K562 (cell line): ENCODE measurements at regions not wholly inside any gene's neighbourhood (a gene's known extent, or its start where the extent isn't known, plus 50 kb on each side); places are given as distances from the start of the nearest gene placed in this dataset.

Source experiments
- ATAC-seq: fragments of 200-7000 bp; cut with Tn5 transposase; 3 replicates; pipeline ENCODE4 v1.9.1; 2020; ENCODE audit warnings: moderate library complexity
- BruUV-seq: library from RNA; stranded (reverse); fragments of 400-500 nt; replicated peaks from 2 replicates; lab custom pipeline; 2021; lab: Mats Ljungman, UMichigan
- CTCF ChIA-PET: fragments of 300-600 bp; formaldehyde crosslinking; extraction: SDS; loops from one replicate; lab custom pipeline; 2021; ENCODE audit warnings: low intra/inter-chr PET ratio; lab: Yijun Ruan, JAX
- POLR2A ChIA-PET: fragments of 300-600, 350-650 bp; sonication (Branson Sonifier 250); formaldehyde crosslinking; extraction: SDS; loops from one replicate; lab custom pipeline; 2021; ENCODE audit warnings: antibody characterized with exemption, inconsistent platforms; lab: Yijun Ruan, JAX
- DNase-seq, 4 experiments: peaks; one replicate each; pipeline versions ENCODE4 v3.0.0 to v3.0.0-alpha.2; 2011 to 2018; ENCODE audit warnings: low spot score in 3 of 4, mixed read lengths in 3 of 4; ENCODE audit errors: extremely low read depth in 1 of 4
- FAIRE-seq: peaks from 2 replicates; lab custom pipeline; 2011; peaks lifted over from hg19 to GRCh38; lab: Jason Lieb, UNC
- H2AFZ ChIP-seq: 2 replicates; pipeline ENCODE4 v1.6.0; 2011; ENCODE audit warnings: low read depth, low read length, control low read depth, inconsistent platforms
- H3K27ac ChIP-seq: fragments of 200-600 bp; 3 replicates; pipeline ENCODE4 v1.8.0; 2011; ENCODE audit warnings: low read depth, mild to moderate bottlenecking, control low read depth, inconsistent platforms, low read length, moderate library complexity, mixed read lengths; ENCODE audit errors: extremely low read depth
- H3K27me3 ChIP-seq, 2 experiments: fragments of 300-600 bp in 1 of 2; 2 replicates in 1 of 2; 3 replicates in 1 of 2; pipeline versions ENCODE4 v1.6.0 to v1.8.0; 2011; ENCODE audit warnings: inconsistent platforms in 2 of 2, low read length in 2 of 2, mild to moderate bottlenecking in 1 of 2, mixed read lengths in 1 of 2, moderate library complexity in 1 of 2; ENCODE audit not compliant: control insufficient read depth in 2 of 2, insufficient read depth in 2 of 2
- H3K36me3 ChIP-seq: fragments of 300-600 bp; 3 replicates; pipeline ENCODE4 v1.8.0; 2011; ENCODE audit warnings: mild to moderate bottlenecking, low read length, inconsistent platforms; ENCODE audit not compliant: control insufficient read depth, insufficient read depth
- H3K4me1 ChIP-seq, 2 experiments: fragments of 200-600 bp in 1 of 2; replicated peaks in 1 of 2; 2 replicates in 1 of 2; 3 replicates in 1 of 2; pipeline versions ENCODE4 v1.5.1 to v1.8.0; 2011; ENCODE audit warnings: inconsistent platforms in 2 of 2, low read length in 2 of 2, mild to moderate bottlenecking in 1 of 2, mixed read lengths in 1 of 2, moderate library complexity in 1 of 2; ENCODE audit not compliant: control insufficient read depth in 2 of 2, insufficient read depth in 2 of 2
- H3K4me2 ChIP-seq: 2 replicates; pipeline ENCODE4 v1.6.1; 2011; ENCODE audit warnings: low read length, control low read depth, inconsistent platforms, mixed read lengths; ENCODE audit not compliant: insufficient read depth
- H3K4me3 ChIP-seq: fragments of 200-600 bp; sonication (generic), shearing (Covaris generic); 2 replicates; pipeline ENCODE4 v1.5.1; 2016; ENCODE audit warnings: control low read depth, inconsistent platforms
- H3K79me2 ChIP-seq: fragments of 200-600 bp; 3 replicates; pipeline ENCODE4 v1.8.0; 2011; ENCODE audit warnings: low read length, inconsistent platforms; ENCODE audit not compliant: control insufficient read depth, insufficient read depth
- H3K9ac ChIP-seq, 2 experiments: 2 replicates each; pipeline versions ENCODE4 v1.6.0 to v1.6.1; 2011; ENCODE audit warnings: low read depth in 2 of 2, low read length in 2 of 2, control low read depth in 1 of 2, inconsistent platforms in 1 of 2, mild to moderate bottlenecking in 1 of 2, mixed read lengths in 1 of 2; ENCODE audit not compliant: insufficient read depth in 1 of 2
- H3K9me1 ChIP-seq: one replicate; pipeline ENCODE4 v1.6.0; 2011; ENCODE audit warnings: inconsistent platforms, mild to moderate bottlenecking, low read length, moderate library complexity; ENCODE audit not compliant: control insufficient read depth, insufficient read depth
- H3K9me3 ChIP-seq: replicated peaks from 2 replicates; pipeline ENCODE4 v1.5.1; 2011; ENCODE audit warnings: low read depth, low read length, inconsistent platforms; ENCODE audit not compliant: control insufficient read depth, insufficient read depth
- H4K20me1 ChIP-seq: replicated peaks from 2 replicates; pipeline ENCODE4 v1.6.1; 2011; ENCODE audit warnings: low read length, inconsistent platforms, mixed read lengths; ENCODE audit not compliant: control insufficient read depth, insufficient read depth
- CHCHD3 ChIP-seq: fragments of 250-450 bp; sonication (Bioruptor Pico); IDR thresholded peaks from 2 replicates; pipeline ENCODE4 v2.1.2; 2022; ENCODE audit warnings: mild to moderate bottlenecking
- CSDE1 ChIP-seq, 2 experiments: fragments of 450-650 bp; IDR thresholded peaks; 2 replicates each; pipeline ENCODE4 v1.6.1; 2016; ENCODE audit warnings: mild to moderate bottlenecking in 1 of 2
- L3MBTL2 ChIP-seq: fragments of 450-650 bp; IDR thresholded peaks from 2 replicates; pipeline ENCODE4 v1.6.1; 2016; ENCODE audit warnings: mild to moderate bottlenecking, moderate library complexity
- MCM2 ChIP-seq: fragments of 450-650 bp; IDR thresholded peaks from 2 replicates; pipeline ENCODE4 v1.6.1; 2017; ENCODE audit warnings: low read depth, mild to moderate bottlenecking
- NCOA1 ChIP-seq: fragments of 450-650 bp; IDR thresholded peaks from 2 replicates; pipeline ENCODE4 v1.6.1; 2016; ENCODE audit warnings: low read depth
- POLR2H ChIP-seq: IDR thresholded peaks from 2 replicates; pipeline ENCODE4 v1.6.1; 2016; ENCODE audit warnings: missing genetic modification characterization, low read depth, mild to moderate bottlenecking, control low read depth, missing compliant biosample characterization, moderate library complexity
- PURB ChIP-seq: sonication (generic); formaldehyde crosslinking; IDR thresholded peaks from 2 replicates; pipeline ENCODE4 v1.9.0; 2021; ENCODE audit warnings: low read depth, mild to moderate bottlenecking, missing genetic modification reagents
- RUNX1 ChIP-seq: sonication (generic); IDR thresholded peaks from 2 replicates; pipeline ENCODE4 v1.6.1; 2016; ENCODE audit warnings: antibody characterized with exemption, low read depth
- ZNF217 ChIP-seq: sonication (generic); formaldehyde crosslinking; IDR thresholded peaks from 2 replicates; pipeline ENCODE4 v1.8.0; 2022; ENCODE audit warnings: mild to moderate bottlenecking, missing genetic modification reagents
- ZNF699 ChIP-seq: fragments of 250-450 bp; sonication (Bioruptor Pico); IDR thresholded peaks from 2 replicates; pipeline ENCODE4 v1.8.0; 2021; ENCODE audit warnings: mild to moderate bottlenecking, moderate library complexity; ENCODE audit not compliant: insufficient replicate concordance
- ZNF764 ChIP-seq: fragments of 250-450 bp; sonication (Bioruptor Pico); IDR thresholded peaks from 2 replicates; pipeline ENCODE4 v1.4.0; 2020; ENCODE audit warnings: low read depth, mild to moderate bottlenecking, moderate library complexity
- ZSCAN29 ChIP-seq: fragments of 450-650 bp; IDR thresholded peaks from 2 replicates; pipeline ENCODE4 v1.6.1; 2017
- WGBS: fragments of 100-300 bp; shearing (Covaris generic); methylation state at CpG from one replicate; pipeline ENCODE4 v1.1.6; 2016; ENCODE audit warnings: low coverage, mixed read lengths; ENCODE audit not compliant: insufficient coverage; ENCODE audit errors: missing lambda C conversion rate; 5-methylcytosine and 5-hydroxymethylcytosine counted together
- in situ Hi-C: fragments of 300-500 bp; cut with MboI; formaldehyde crosslinking; loops from 4 replicates; pipeline ENCODE4 v1.15.0; 2018; ENCODE audit warnings: inconsistent platforms, mixed read lengths
- intact Hi-C: fragments of 100-400 bp; cut with micrococcal nuclease; formaldehyde crosslinking; loops from 2 replicates; pipeline ENCODE4 v1.14.2; 2022
- TF ChIP-seq, protein P1 (sequence below): sonication (generic); formaldehyde crosslinking; IDR thresholded peaks from 2 replicates; pipeline ENCODE4 v1.8.0; 2022; ENCODE audit warnings: mild to moderate bottlenecking, missing genetic modification reagents
- TF ChIP-seq, protein P2 (sequence below): fragments of 250-450 bp; sonication (Bioruptor Pico); IDR thresholded peaks from 2 replicates; pipeline ENCODE4 v1.5.0; 2020; ENCODE audit warnings: mild to moderate bottlenecking
- TF ChIP-seq, protein P3 (sequence below): fragments of 450-650 bp; IDR thresholded peaks from 2 replicates; pipeline ENCODE4 v1.6.1; 2017; ENCODE audit warnings: mild to moderate bottlenecking, moderate library complexity

DNA sequence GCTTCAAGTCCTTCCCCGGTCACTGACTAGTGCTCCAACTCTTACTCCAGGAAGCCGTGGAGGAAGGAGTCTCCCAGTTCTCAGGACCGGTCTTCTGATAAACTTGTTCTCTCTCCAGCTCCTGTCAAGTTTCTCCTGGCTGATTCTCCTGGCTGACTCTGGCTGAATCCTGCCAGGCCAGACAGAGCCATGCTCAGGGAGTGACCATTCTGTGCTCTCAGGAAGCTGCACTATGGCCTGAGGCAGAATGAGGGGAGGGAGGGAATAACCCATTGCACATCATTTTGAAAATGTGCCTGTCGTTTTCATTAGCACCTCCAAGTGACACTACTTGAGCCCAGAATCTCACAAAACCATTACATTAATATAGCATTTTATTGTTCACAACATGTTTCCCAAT lies 80.8 kb downstream of the IFNG start:
- in situ Hi-C loops = no loop called here
- 0% methylated on average over 4 of the region's 4 CpGs for WGBS
- CTCF ChIA-PET = no interaction called here
- Histone ChIP-seq H3K27me3 (no peaks in the 10 kb centered on the region), H3K9ac (no peak overlapping the region), H2AFZ (no peak overlapping the region), H3K27ac (no peak overlapping the region), H3K9me3 (no peaks in the 10 kb centered on the region), H3K36me3 (no peaks in the 10 kb centered on the region)
- no peak for ATAC-seq
- intact Hi-C loops = no loop called here
- POLR2A ChIA-PET = interaction anchor here (2.3 kb wide), 1 partner anchor 8 kb away, joined by 7 read pairs; no protein-coding TSS in a partner anchor
- TF ChIP-seq NCOA1 = no peak
- TF ChIP-seq ZNF764 (CRISPR knock-in tag) = no peak
- TF ChIP-seq, all 486 proteins: peak for 0
- H3K4me1 ChIP-seq = no peaks in the 10 kb centered on the region
- DNase-seq (no peak), FAIRE-seq (no peak)
- H4K20me1 ChIP-seq = no peaks in the 10 kb centered on the region
- BruUV-seq = no TSS peak
- H3K4me3 ChIP-seq = no peak overlapping the region
- H3K9me1 ChIP-seq = no peaks in the 10 kb centered on the region
- no peaks in the 10 kb centered on the region for H3K79me2 ChIP-seq
- H3K4me2 ChIP-seq = no peak overlapping the region

DNA sequence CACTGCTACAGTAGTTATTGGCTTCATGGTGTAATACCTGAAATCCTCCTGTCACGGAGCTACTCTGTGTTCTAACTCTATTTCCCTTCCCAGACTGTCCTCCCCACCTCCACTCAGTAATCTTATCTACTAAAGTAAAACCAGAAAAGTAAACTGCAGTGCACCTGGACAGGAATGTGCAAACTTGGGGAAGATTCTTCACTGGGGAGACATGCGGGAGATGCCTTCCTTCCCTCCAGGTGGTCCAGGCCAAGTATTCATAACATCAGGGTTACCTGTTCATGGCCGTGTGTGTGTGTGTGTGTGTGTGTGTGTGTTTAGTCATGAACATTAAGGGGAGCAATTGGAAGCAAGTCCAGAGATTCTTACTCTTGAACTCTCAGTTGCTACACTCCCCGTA lies 84.1 kb downstream of the IFNG start:
- Histone ChIP-seq H3K79me2 (no peaks in the 10 kb centered on the region), H3K4me3 (no peak overlapping the region), H3K4me1 (no peaks in the 10 kb centered on the region), H3K36me3 (no peaks in the 10 kb centered on the region), H3K27ac (no peak overlapping the region), H3K9me1 (no peaks in the 10 kb centered on the region), H2AFZ (no peak overlapping the region), H3K27me3 (no peaks in the 10 kb centered on the region), H3K4me2 (no peak overlapping the region), H4K20me1 (no peaks in the 10 kb centered on the region), H3K9ac (no peak overlapping the region), H3K9me3 (no peaks in the 10 kb centered on the region)
- 0% methylated on average over 4 of the region's 4 CpGs for WGBS
- ChIA-PET POLR2A (no interaction called here), CTCF (no interaction called here)
- FAIRE-seq = no peak
- in situ Hi-C loops (no loop called here), intact Hi-C loops (no loop called here)
- no peak for ATAC-seq
- BruUV-seq = no TSS peak
- no peak for DNase-seq
- no peak for TF ChIP-seq ZNF217 (CRISPR knock-in tag)
- TF ChIP-seq MCM2 = no peak
- TF ChIP-seq, protein P1, sequence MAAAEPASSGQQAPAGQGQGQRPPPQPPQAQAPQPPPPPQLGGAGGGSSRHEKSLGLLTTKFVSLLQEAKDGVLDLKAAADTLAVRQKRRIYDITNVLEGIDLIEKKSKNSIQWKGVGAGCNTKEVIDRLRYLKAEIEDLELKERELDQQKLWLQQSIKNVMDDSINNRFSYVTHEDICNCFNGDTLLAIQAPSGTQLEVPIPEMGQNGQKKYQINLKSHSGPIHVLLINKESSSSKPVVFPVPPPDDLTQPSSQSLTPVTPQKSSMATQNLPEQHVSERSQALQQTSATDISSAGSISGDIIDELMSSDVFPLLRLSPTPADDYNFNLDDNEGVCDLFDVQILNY = no peak
- TF ChIP-seq, protein P2, sequence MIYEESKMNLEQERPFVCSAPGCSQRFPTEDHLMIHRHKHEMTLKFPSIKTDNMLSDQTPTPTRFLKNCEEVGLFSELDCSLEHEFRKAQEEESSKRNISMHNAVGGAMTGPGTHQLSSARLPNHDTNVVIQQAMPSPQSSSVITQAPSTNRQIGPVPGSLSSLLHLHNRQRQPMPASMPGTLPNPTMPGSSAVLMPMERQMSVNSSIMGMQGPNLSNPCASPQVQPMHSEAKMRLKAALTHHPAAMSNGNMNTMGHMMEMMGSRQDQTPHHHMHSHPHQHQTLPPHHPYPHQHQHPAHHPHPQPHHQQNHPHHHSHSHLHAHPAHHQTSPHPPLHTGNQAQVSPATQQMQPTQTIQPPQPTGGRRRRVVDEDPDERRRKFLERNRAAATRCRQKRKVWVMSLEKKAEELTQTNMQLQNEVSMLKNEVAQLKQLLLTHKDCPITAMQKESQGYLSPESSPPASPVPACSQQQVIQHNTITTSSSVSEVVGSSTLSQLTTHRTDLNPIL (CRISPR knock-in tag) = no peak
- no peak for TF ChIP-seq ZNF699
- TF ChIP-seq ZNF764 (CRISPR knock-in tag) = no peak
- no peak for TF ChIP-seq ZSCAN29
- TF ChIP-seq PURB (CRISPR knock-in tag) = no peak
- no peak for TF ChIP-seq CHCHD3 (CRISPR knock-in tag)
- TF ChIP-seq, protein P3, sequence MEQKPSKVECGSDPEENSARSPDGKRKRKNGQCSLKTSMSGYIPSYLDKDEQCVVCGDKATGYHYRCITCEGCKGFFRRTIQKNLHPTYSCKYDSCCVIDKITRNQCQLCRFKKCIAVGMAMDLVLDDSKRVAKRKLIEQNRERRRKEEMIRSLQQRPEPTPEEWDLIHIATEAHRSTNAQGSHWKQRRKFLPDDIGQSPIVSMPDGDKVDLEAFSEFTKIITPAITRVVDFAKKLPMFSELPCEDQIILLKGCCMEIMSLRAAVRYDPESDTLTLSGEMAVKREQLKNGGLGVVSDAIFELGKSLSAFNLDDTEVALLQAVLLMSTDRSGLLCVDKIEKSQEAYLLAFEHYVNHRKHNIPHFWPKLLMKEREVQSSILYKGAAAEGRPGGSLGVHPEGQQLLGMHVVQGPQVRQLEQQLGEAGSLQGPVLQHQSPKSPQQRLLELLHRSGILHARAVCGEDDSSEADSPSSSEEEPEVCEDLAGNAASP = no peak
- no peak for TF ChIP-seq L3MBTL2
- no peak for TF ChIP-seq CSDE1 (IDR thresholded peaks at IDR 0.05)
- no peak for TF ChIP-seq RUNX1
- no peak for TF ChIP-seq POLR2H (tag)
